Neural cell (in vitro differentiated cells): ENCODE measurements at regions not wholly inside any gene's neighbourhood (a gene's known extent, or its start where the extent isn't known, plus 50 kb on each side); places are given as distances from the start of the nearest gene placed in this dataset.
"Not testable (repeated sequence)": the region's sequence is repeated elsewhere in the genome, so short reads cannot be mapped to it uniquely, and the experiment has no call there.

Experiments
- H2AFZ ChIP-seq: fragments of 200-600, 300-800 bp; sonication (generic), shearing (Covaris generic); 2 replicates; pipeline ENCODE4 v1.6.0; 2014; ENCODE audit warnings: low read depth, mild to moderate bottlenecking, antibody characterized with exemption, low read length, moderate library complexity
- H3F3A ChIP-seq: fragments of 200-600 bp; shearing (Covaris generic); 2 replicates; pipeline ENCODE4 v1.6.1; 2016; ENCODE audit warnings: mild to moderate bottlenecking, moderate library complexity, mixed read lengths, antibody characterized with exemption, low read length; ENCODE audit not compliant: insufficient read depth, poor library complexity, severe bottlenecking
- H3K27ac ChIP-seq: fragments of 200-600, 300-800 bp; sonication (generic), shearing (Covaris generic); 2 replicates; pipeline ENCODE4 v1.5.1; 2014; ENCODE audit warnings: mild to moderate bottlenecking, low read length, moderate library complexity
- H3K27me3 ChIP-seq: fragments of 300-800, 200-600 bp; sonication (generic), shearing (Covaris generic); 2 replicates; pipeline ENCODE4 v1.6.0; 2014; ENCODE audit warnings: mild to moderate bottlenecking, low read depth, low read length, moderate library complexity; ENCODE audit not compliant: insufficient read depth
- H3K36me3 ChIP-seq: fragments of 300-800, 200-600 bp; sonication (generic), shearing (Covaris generic); 2 replicates; pipeline ENCODE4 v1.5.1; 2014; ENCODE audit warnings: mild to moderate bottlenecking, antibody characterized with exemption, low read length, moderate library complexity; ENCODE audit not compliant: insufficient read depth
- H3K4me2 ChIP-seq: fragments of 300-800, 200-600 bp; sonication (generic), shearing (Covaris generic); 2 replicates; pipeline ENCODE4 v1.6.0; 2014; ENCODE audit warnings: mild to moderate bottlenecking, low read length
- H3K4me3 ChIP-seq: fragments of 300-800, 200-600 bp; sonication (generic), shearing (Covaris generic); 2 replicates; pipeline ENCODE4 v1.5.1; 2014; ENCODE audit warnings: mild to moderate bottlenecking, low read length, moderate library complexity
- H3K79me2 ChIP-seq: fragments of 200-600 bp; shearing (Covaris generic); replicated peaks from 2 replicates; pipeline ENCODE4 v1.6.0; 2014; ENCODE audit warnings: mild to moderate bottlenecking, low read length, moderate library complexity; ENCODE audit not compliant: insufficient read depth
- H3K9ac ChIP-seq: fragments of 300-800, 200-600 bp; sonication (generic), shearing (Covaris generic); 2 replicates; pipeline ENCODE4 v1.6.1; 2016; ENCODE audit warnings: mild to moderate bottlenecking, low read length, mixed read lengths
- H3K9me2 ChIP-seq: fragments of 200-600 bp; shearing (Covaris generic); 2 replicates; pipeline ENCODE4 v1.6.1; 2016; ENCODE audit warnings: mild to moderate bottlenecking, low read length, mixed read lengths; ENCODE audit not compliant: insufficient read depth
- H3K9me3 ChIP-seq: fragments of 200-600, 300-800 bp; sonication (generic), shearing (Covaris generic); 2 replicates; pipeline ENCODE4 v1.6.1; 2016; ENCODE audit warnings: mild to moderate bottlenecking, mixed run types, low read length, moderate library complexity, mixed read lengths
- H4K20me1 ChIP-seq: fragments of 200-600 bp; shearing (Covaris generic); 2 replicates; pipeline ENCODE4 v1.6.1; 2016; ENCODE audit warnings: mild to moderate bottlenecking, mixed run types; ENCODE audit not compliant: insufficient read depth
- EP300 ChIP-seq: fragments of 450-650 bp; conservative IDR thresholded peaks from 2 replicates; pipeline ENCODE4 v1.6.1; 2014; ENCODE audit warnings: antibody characterized with exemption, mild to moderate bottlenecking, moderate library complexity; ENCODE audit not compliant: poor library complexity, severe bottlenecking
- EZH2 ChIP-seq: fragments of 200-600, 300-800 bp; shearing (Covaris generic), sonication (generic); IDR thresholded peaks from 2 replicates; pipeline ENCODE4 v1.6.1; 2014; ENCODE audit warnings: antibody characterized with exemption, low read length, borderline replicate concordance, mild to moderate bottlenecking; ENCODE audit not compliant: insufficient read depth, poor library complexity, severe bottlenecking
- MXI1 ChIP-seq: fragments of 450-650 bp; conservative IDR thresholded peaks from 2 replicates; pipeline ENCODE4 v1.6.1; 2014; ENCODE audit warnings: antibody characterized with exemption, mild to moderate bottlenecking; ENCODE audit not compliant: poor library complexity, severe bottlenecking
- POLR2AphosphoS5 ChIP-seq: IDR thresholded peaks from 2 replicates; pipeline ENCODE4 v1.6.1; 2012
- RAD21 ChIP-seq: fragments of 450-650 bp; conservative IDR thresholded peaks from 2 replicates; pipeline ENCODE4 v1.6.1; 2014; ENCODE audit warnings: antibody characterized with exemption, mild to moderate bottlenecking, moderate library complexity
- REST ChIP-seq: IDR thresholded peaks from 2 replicates; pipeline ENCODE4 v1.6.1; 2012; ENCODE audit warnings: borderline replicate concordance
- SMC3 ChIP-seq: fragments of 450-650 bp; conservative IDR thresholded peaks from 2 replicates; pipeline ENCODE4 v1.6.1; 2014; ENCODE audit warnings: antibody characterized with exemption, mild to moderate bottlenecking, moderate library complexity; ENCODE audit not compliant: poor library complexity
- TAF1 ChIP-seq: IDR thresholded peaks from 2 replicates; pipeline ENCODE4 v1.6.1; 2012; ENCODE audit warnings: low read depth
- TF ChIP-seq, protein P1 (sequence below): fragments of 450-650 bp; IDR thresholded peaks from 2 replicates; pipeline ENCODE4 v1.5.1; 2014; ENCODE audit warnings: antibody characterized with exemption, mild to moderate bottlenecking, moderate library complexity; ENCODE audit not compliant: poor library complexity, severe bottlenecking

DNA sequence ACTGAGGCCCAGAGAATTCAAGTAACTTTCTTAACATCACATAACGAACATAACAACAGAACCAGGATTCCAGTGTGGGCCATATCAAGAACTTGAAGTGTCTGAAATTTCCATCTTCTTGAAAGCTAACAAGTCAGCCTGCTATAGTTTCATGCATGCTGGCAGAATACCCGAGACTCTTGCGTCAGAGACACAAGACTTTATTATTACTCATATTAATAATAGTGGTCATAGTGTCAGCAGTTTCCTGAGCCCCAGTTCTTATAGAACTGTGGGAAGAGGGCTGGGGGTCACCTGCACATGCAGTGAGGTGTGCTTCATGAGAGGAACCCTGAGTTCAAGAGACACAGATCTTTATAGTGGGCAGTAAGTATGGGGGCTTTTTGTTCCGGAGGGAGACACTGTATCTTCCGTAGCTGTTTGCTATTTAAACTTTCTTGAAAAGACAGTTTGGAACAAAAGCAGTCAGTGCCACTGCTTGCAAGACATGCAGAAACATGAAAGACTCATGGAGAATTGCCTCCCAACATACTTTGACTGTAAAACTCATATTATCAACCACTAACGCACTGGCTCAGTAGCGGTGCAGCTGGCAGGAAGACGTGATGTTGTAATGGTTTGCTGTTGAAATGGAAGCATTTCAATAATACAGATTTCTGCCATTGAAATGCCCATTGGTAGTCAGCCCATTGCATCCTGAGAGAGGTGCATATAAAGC lies 339.2 kb downstream of the ADGRL2 start:
- Histone ChIP-seq H3K9me2 (no peaks in the 10 kb centered on the region), H3K79me2 (no peaks in the 10 kb centered on the region), H3F3A (no peaks in the 10 kb centered on the region), H3K9me3 (no peaks in the 10 kb centered on the region), H4K20me1 (no peaks in the 10 kb centered on the region), H3K27me3 (no peaks in the 10 kb centered on the region), H3K4me2 (no peak overlapping the region), H3K27ac (no peak overlapping the region), H3K36me3 (no peaks in the 10 kb centered on the region), H3K9ac (no peak overlapping the region), H2AFZ (no peak overlapping the region), H3K4me3 (no peak overlapping the region)
- TF ChIP-seq RAD21 = no peak
- TF ChIP-seq EZH2 = no peak
- no peak for TF ChIP-seq MXI1
- TF ChIP-seq, protein P1, sequence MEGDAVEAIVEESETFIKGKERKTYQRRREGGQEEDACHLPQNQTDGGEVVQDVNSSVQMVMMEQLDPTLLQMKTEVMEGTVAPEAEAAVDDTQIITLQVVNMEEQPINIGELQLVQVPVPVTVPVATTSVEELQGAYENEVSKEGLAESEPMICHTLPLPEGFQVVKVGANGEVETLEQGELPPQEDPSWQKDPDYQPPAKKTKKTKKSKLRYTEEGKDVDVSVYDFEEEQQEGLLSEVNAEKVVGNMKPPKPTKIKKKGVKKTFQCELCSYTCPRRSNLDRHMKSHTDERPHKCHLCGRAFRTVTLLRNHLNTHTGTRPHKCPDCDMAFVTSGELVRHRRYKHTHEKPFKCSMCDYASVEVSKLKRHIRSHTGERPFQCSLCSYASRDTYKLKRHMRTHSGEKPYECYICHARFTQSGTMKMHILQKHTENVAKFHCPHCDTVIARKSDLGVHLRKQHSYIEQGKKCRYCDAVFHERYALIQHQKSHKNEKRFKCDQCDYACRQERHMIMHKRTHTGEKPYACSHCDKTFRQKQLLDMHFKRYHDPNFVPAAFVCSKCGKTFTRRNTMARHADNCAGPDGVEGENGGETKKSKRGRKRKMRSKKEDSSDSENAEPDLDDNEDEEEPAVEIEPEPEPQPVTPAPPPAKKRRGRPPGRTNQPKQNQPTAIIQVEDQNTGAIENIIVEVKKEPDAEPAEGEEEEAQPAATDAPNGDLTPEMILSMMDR = no peak

- H3K4me3 ChIP-seq, H3K4me2 ChIP-seq: not testable (repeated sequence)
Observed at GRCh38 chr1:82136351-82136750, 335.6 kb downstream of the ADGRL2 start.

GRCh38 chr1:82125866-82126265 lies 325.1 kb downstream of the ADGRL2 start:
- no peak overlapping the region for H3K4me2 ChIP-seq
- H3K9me3 ChIP-seq = no peaks in the 10 kb centered on the region
- H3F3A ChIP-seq = no peaks in the 10 kb centered on the region
- H3K27me3 ChIP-seq = no peaks in the 10 kb centered on the region
- no peaks in the 10 kb centered on the region for H3K79me2 ChIP-seq
- H4K20me1 ChIP-seq = no peaks in the 10 kb centered on the region
- no peak overlapping the region for H3K27ac ChIP-seq
- H3K36me3 ChIP-seq = no peaks in the 10 kb centered on the region
- no peak overlapping the region for H3K9ac ChIP-seq
- no peak overlapping the region for H2AFZ ChIP-seq
- TF ChIP-seq RAD21 (no peak), TAF1 (no peak), REST (no peak), SMC3 (no peak), EP300 (no peak), EZH2 (no peak), MXI1 (no peak), POLR2AphosphoS5 (no peak)
- TF ChIP-seq, protein P1 = no peak
- H3K4me3 ChIP-seq = no peak overlapping the region
- no peaks in the 10 kb centered on the region for H3K9me2 ChIP-seq

More at GRCh38 chr1:82136351-82136750, 335.6 kb downstream of the ADGRL2 start:
- not testable (repeated sequence) for H4K20me1 ChIP-seq, H3K79me2 ChIP-seq, H3K27me3 ChIP-seq, H3K36me3 ChIP-seq, H3K9ac ChIP-seq, H3K9me3 ChIP-seq, H2AFZ ChIP-seq, H3F3A ChIP-seq, H3K9me2 ChIP-seq, H3K27ac ChIP-seq
